HEK293T (cell line): ENCODE measurements at regions not wholly inside any gene's neighbourhood (a gene's known extent, or its start where the extent isn't known, plus 50 kb on each side); places are given as distances from the start of the nearest gene placed in this dataset.

ENCODE experiments used
- FOXA1 ChIP-seq: fragments of 450-650 bp; IDR thresholded peaks from 2 replicates; pipeline ENCODE4 v1.6.1; 2016; ENCODE audit warnings: mild to moderate bottlenecking
- NFRKB ChIP-seq: fragments of 450-650 bp; IDR thresholded peaks from 2 replicates; pipeline ENCODE4 v1.6.1; 2016; ENCODE audit warnings: mild to moderate bottlenecking, moderate library complexity
- SP1 ChIP-seq: fragments of 450-650 bp; IDR thresholded peaks from 2 replicates; pipeline ENCODE4 v1.6.1; 2017
- SUZ12 ChIP-seq: fragments of 450-650 bp; IDR thresholded peaks from 2 replicates; pipeline ENCODE4 v1.6.1; 2016; ENCODE audit warnings: mild to moderate bottlenecking
- TARDBP ChIP-seq: fragments of 450-650 bp; IDR thresholded peaks from 2 replicates; pipeline ENCODE4 v1.6.1; 2016

- TF ChIP-seq SP1 (no peak), NFRKB (no peak), SUZ12 (no peak), TARDBP (no peak), FOXA1 (no peak)
Observed at GRCh38 chr4:12293906-12294525, 865.3 kb upstream of the HS3ST1 start.
